K562 (cell line): ENCODE measurements at regions not wholly inside any gene's neighbourhood (a gene's known extent, or its start where the extent isn't known, plus 50 kb on each side); places are given as distances from the start of the nearest gene placed in this dataset.
A peak's percentile ranks its signal among the peaks of the same experiment; 100 is the strongest.

Experiments used
- ATAC-seq: fragments of 200-7000 bp; cut with Tn5 transposase; 3 replicates; pipeline ENCODE4 v1.9.1; 2020; ENCODE audit warnings: moderate library complexity
- BruUV-seq: library from RNA; stranded (reverse); fragments of 400-500 nt; replicated peaks from 2 replicates; lab custom pipeline; 2021; lab: Mats Ljungman, UMichigan
- CTCF ChIA-PET: fragments of 300-600 bp; formaldehyde crosslinking; extraction: SDS; loops from one replicate; lab custom pipeline; 2021; ENCODE audit warnings: low intra/inter-chr PET ratio; lab: Yijun Ruan, JAX
- POLR2A ChIA-PET: fragments of 300-600, 350-650 bp; sonication (Branson Sonifier 250); formaldehyde crosslinking; extraction: SDS; loops from one replicate; lab custom pipeline; 2021; ENCODE audit warnings: antibody characterized with exemption, inconsistent platforms; lab: Yijun Ruan, JAX
- DNase-seq, 4 experiments: peaks; one replicate each; pipeline versions ENCODE4 v3.0.0 to v3.0.0-alpha.2; 2011 to 2018; ENCODE audit warnings: low spot score in 3 of 4, mixed read lengths in 3 of 4; ENCODE audit errors: extremely low read depth in 1 of 4
- FAIRE-seq: peaks from 2 replicates; lab custom pipeline; 2011; peaks lifted over from hg19 to GRCh38; lab: Jason Lieb, UNC
- H2AFZ ChIP-seq: 2 replicates; pipeline ENCODE4 v1.6.0; 2011; ENCODE audit warnings: low read depth, low read length, control low read depth, inconsistent platforms
- H3K27ac ChIP-seq: fragments of 200-600 bp; 3 replicates; pipeline ENCODE4 v1.8.0; 2011; ENCODE audit warnings: low read depth, mild to moderate bottlenecking, control low read depth, inconsistent platforms, low read length, moderate library complexity, mixed read lengths; ENCODE audit errors: extremely low read depth
- H3K27me3 ChIP-seq, 2 experiments: fragments of 300-600 bp in 1 of 2; 2 replicates in 1 of 2; 3 replicates in 1 of 2; pipeline versions ENCODE4 v1.6.0 to v1.8.0; 2011; ENCODE audit warnings: inconsistent platforms in 2 of 2, low read length in 2 of 2, mild to moderate bottlenecking in 1 of 2, mixed read lengths in 1 of 2, moderate library complexity in 1 of 2; ENCODE audit not compliant: control insufficient read depth in 2 of 2, insufficient read depth in 2 of 2
- H3K36me3 ChIP-seq: fragments of 300-600 bp; 3 replicates; pipeline ENCODE4 v1.8.0; 2011; ENCODE audit warnings: mild to moderate bottlenecking, low read length, inconsistent platforms; ENCODE audit not compliant: control insufficient read depth, insufficient read depth
- H3K4me1 ChIP-seq, 2 experiments: fragments of 200-600 bp in 1 of 2; replicated peaks in 1 of 2; 2 replicates in 1 of 2; 3 replicates in 1 of 2; pipeline versions ENCODE4 v1.5.1 to v1.8.0; 2011; ENCODE audit warnings: inconsistent platforms in 2 of 2, low read length in 2 of 2, mild to moderate bottlenecking in 1 of 2, mixed read lengths in 1 of 2, moderate library complexity in 1 of 2; ENCODE audit not compliant: control insufficient read depth in 2 of 2, insufficient read depth in 2 of 2
- H3K4me2 ChIP-seq: 2 replicates; pipeline ENCODE4 v1.6.1; 2011; ENCODE audit warnings: low read length, control low read depth, inconsistent platforms, mixed read lengths; ENCODE audit not compliant: insufficient read depth
- H3K4me3 ChIP-seq: fragments of 200-600 bp; sonication (generic), shearing (Covaris generic); 2 replicates; pipeline ENCODE4 v1.5.1; 2016; ENCODE audit warnings: control low read depth, inconsistent platforms
- H3K79me2 ChIP-seq: fragments of 200-600 bp; 3 replicates; pipeline ENCODE4 v1.8.0; 2011; ENCODE audit warnings: low read length, inconsistent platforms; ENCODE audit not compliant: control insufficient read depth, insufficient read depth
- H3K9ac ChIP-seq, 2 experiments: 2 replicates each; pipeline versions ENCODE4 v1.6.0 to v1.6.1; 2011; ENCODE audit warnings: low read depth in 2 of 2, low read length in 2 of 2, control low read depth in 1 of 2, inconsistent platforms in 1 of 2, mild to moderate bottlenecking in 1 of 2, mixed read lengths in 1 of 2; ENCODE audit not compliant: insufficient read depth in 1 of 2
- H3K9me1 ChIP-seq: one replicate; pipeline ENCODE4 v1.6.0; 2011; ENCODE audit warnings: inconsistent platforms, mild to moderate bottlenecking, low read length, moderate library complexity; ENCODE audit not compliant: control insufficient read depth, insufficient read depth
- H3K9me3 ChIP-seq: replicated peaks from 2 replicates; pipeline ENCODE4 v1.5.1; 2011; ENCODE audit warnings: low read depth, low read length, inconsistent platforms; ENCODE audit not compliant: control insufficient read depth, insufficient read depth
- H4K20me1 ChIP-seq: replicated peaks from 2 replicates; pipeline ENCODE4 v1.6.1; 2011; ENCODE audit warnings: low read length, inconsistent platforms, mixed read lengths; ENCODE audit not compliant: control insufficient read depth, insufficient read depth
- KAT8 ChIP-seq: fragments of 450-650 bp; IDR thresholded peaks from 2 replicates; pipeline ENCODE4 v1.6.1; 2016; ENCODE audit warnings: low read depth, mild to moderate bottlenecking
- NFIC ChIP-seq: fragments of 450-650 bp; IDR thresholded peaks from 2 replicates; pipeline ENCODE4 v1.6.1; 2017; ENCODE audit warnings: mild to moderate bottlenecking, inconsistent platforms
- RBM39 ChIP-seq: fragments of 200-400 bp; formaldehyde crosslinking; optimal IDR thresholded peaks from 2 replicates; pipeline ENCODE3; 2018; ENCODE audit warnings: low read depth, low read length
- ZBTB11 ChIP-seq, 3 experiments: fragments of 200-800 bp in 1 of 3; fragments of 250-450 bp in 1 of 3; fragments of 450-650 bp in 1 of 3; sonication (Bioruptor Pico) in 1 of 3; sonication (Bioruptor generic) in 1 of 3; formaldehyde crosslinking in 1 of 3; IDR thresholded peaks; 2 replicates each; pipeline versions ENCODE4 v1.6.1 to v1.8.0; 2016 to 2022; ENCODE audit warnings: mild to moderate bottlenecking in 2 of 3, missing genetic modification characterization in 2 of 3, missing compliant biosample characterization in 1 of 3, moderate library complexity in 1 of 3
- ZNF655 ChIP-seq: fragments of 250-450 bp; sonication (Bioruptor Pico); IDR thresholded peaks from 2 replicates; pipeline ENCODE4 v1.5.0; 2021
- WGBS: fragments of 100-300 bp; shearing (Covaris generic); methylation state at CpG from one replicate; pipeline ENCODE4 v1.1.6; 2016; ENCODE audit warnings: low coverage, mixed read lengths; ENCODE audit not compliant: insufficient coverage; ENCODE audit errors: missing lambda C conversion rate; 5-methylcytosine and 5-hydroxymethylcytosine counted together
- in situ Hi-C: fragments of 300-500 bp; cut with MboI; formaldehyde crosslinking; loops from 4 replicates; pipeline ENCODE4 v1.15.0; 2018; ENCODE audit warnings: inconsistent platforms, mixed read lengths
- intact Hi-C: fragments of 100-400 bp; cut with micrococcal nuclease; formaldehyde crosslinking; loops from 2 replicates; pipeline ENCODE4 v1.14.2; 2022

- intact Hi-C loops = no loop called here
- ATAC-seq (no peak), DNase-seq (no peak), FAIRE-seq (no peak)
- CTCF ChIA-PET = no interaction called here
- H3K9ac ChIP-seq = no peak overlapping the region
- WGBS = 2% methylated on average over 10 of the region's 10 CpGs
- no peaks in the 10 kb centered on the region for H3K79me2 ChIP-seq
- no peak overlapping the region for H3K4me2 ChIP-seq
- H3K27me3 ChIP-seq = peaks cover 15 to 41% of the 10 kb centered on the region in 2 experiments
- BruUV-seq = no TSS peak
- H4K20me1 ChIP-seq = no peaks in the 10 kb centered on the region
- no peak overlapping the region for H3K4me3 ChIP-seq
- H2AFZ ChIP-seq = no peak overlapping the region
- H3K9me3 ChIP-seq = no peaks in the 10 kb centered on the region
- no peaks in the 10 kb centered on the region for H3K36me3 ChIP-seq
- no peak overlapping the region for H3K27ac ChIP-seq
- TF ChIP-seq RBM39 (no peak), KAT8 (no peak), ZBTB11 (CRISPR knock-in tag; IDR thresholded peaks at IDR 0.05) (no peak), ZNF655 (CRISPR knock-in tag) (no peak), NFIC (peak; percentile 36; the same call in 1 of the 2 replicates)
- in situ Hi-C loops = no loop called here
- H3K9me1 ChIP-seq = no peaks in the 10 kb centered on the region
- POLR2A ChIA-PET = interaction anchor here (0.8 to 2.5 kb wide), 3 partner anchors 9 to 35 kb away, joined by 3 to 9 read pairs (median 6); no protein-coding TSS in a partner anchor
- no peaks in the 10 kb centered on the region for H3K4me1 ChIP-seq
These were observed 94.9 kb upstream of the ALX4 start for GRCh38 chr11:44404736-44405395.
